Gastroesophageal sphincter (tissue), 3 donors: ENCODE measurements at regions not wholly inside any gene's neighbourhood (a gene's known extent, or its start where the extent isn't known, plus 50 kb on each side); places are given as distances from the start of the nearest gene placed in this dataset.

ENCODE experiments used
- CTCF ChIP-seq, 4 experiments: fragments of 200-600 bp in 2 of 4; fragments of 450-650 bp in 2 of 4; sonication (generic) in 1 of 4; IDR thresholded peaks; one replicate each; pipeline ENCODE4 v1.5.1; 2017 to 2019; ENCODE audit warnings: antibody characterized with exemption in 4 of 4, mild to moderate bottlenecking in 2 of 4, moderate library complexity in 2 of 4
- POLR2A ChIP-seq, 2 donors: fragments of 450-650 bp; IDR thresholded peaks; one replicate each; pipeline ENCODE4 v1.6.1; 2017; ENCODE audit warnings: antibody characterized with exemption in 2 of 2, mild to moderate bottlenecking in 2 of 2, moderate library complexity in 1 of 2

DNA sequence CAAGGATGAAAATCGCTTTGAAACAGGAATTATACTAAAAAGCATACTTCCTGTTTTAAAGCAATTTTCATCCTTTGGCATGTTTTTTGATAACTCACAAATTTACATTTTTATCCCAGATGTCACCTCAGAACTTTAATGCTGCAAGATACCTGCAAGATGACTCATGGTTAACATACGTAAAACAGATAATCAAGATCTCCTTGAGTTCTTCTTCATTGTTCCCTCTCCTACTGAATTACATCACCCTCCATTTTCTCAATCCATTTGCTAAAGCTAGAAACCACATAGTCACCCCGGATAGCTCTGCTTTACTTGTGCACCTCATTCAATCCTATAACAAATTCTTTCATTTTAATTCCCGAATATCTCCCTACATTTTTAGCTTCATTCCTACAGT lies 1114.2 kb downstream of the PLA2G4A start:
- no peak for TF ChIP-seq CTCF (IDR thresholded peaks at IDR 0.05)
- no peak for TF ChIP-seq POLR2A (IDR thresholded peaks at IDR 0.05)
